ENCODE measurements at regions not wholly inside any gene's neighbourhood (a gene's known extent, or its start where the extent isn't known, plus 50 kb on each side); places are given as distances from the start of the nearest gene placed in this dataset.

- TF ChIP-seq POLR2A (IDR thresholded peaks at IDR 0.05) (no peak), POLR2AphosphoS5 (IDR thresholded peaks at IDR 0.05) (no peak)
- TF ChIP-seq, protein P1, sequence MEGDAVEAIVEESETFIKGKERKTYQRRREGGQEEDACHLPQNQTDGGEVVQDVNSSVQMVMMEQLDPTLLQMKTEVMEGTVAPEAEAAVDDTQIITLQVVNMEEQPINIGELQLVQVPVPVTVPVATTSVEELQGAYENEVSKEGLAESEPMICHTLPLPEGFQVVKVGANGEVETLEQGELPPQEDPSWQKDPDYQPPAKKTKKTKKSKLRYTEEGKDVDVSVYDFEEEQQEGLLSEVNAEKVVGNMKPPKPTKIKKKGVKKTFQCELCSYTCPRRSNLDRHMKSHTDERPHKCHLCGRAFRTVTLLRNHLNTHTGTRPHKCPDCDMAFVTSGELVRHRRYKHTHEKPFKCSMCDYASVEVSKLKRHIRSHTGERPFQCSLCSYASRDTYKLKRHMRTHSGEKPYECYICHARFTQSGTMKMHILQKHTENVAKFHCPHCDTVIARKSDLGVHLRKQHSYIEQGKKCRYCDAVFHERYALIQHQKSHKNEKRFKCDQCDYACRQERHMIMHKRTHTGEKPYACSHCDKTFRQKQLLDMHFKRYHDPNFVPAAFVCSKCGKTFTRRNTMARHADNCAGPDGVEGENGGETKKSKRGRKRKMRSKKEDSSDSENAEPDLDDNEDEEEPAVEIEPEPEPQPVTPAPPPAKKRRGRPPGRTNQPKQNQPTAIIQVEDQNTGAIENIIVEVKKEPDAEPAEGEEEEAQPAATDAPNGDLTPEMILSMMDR (IDR thresholded peaks at IDR 0.05): no peak
These were observed 743.8 kb downstream of the SLC4A3 start for GRCh38 chr2:220371211-220371610.

Data from breast epithelium (tissue), 3 donors.